Fibroblast of villous mesenchyme (primary cell): ENCODE measurements at regions not wholly inside any gene's neighbourhood (a gene's known extent, or its start where the extent isn't known, plus 50 kb on each side); places are given as distances from the start of the nearest gene placed in this dataset.

ENCODE experiments used
- DNase-seq: peaks from one replicate; pipeline ENCODE4 v3.0.0-alpha.2; 2010; ENCODE audit warnings: low read depth
- H3K4me3 ChIP-seq: 2 replicates; pipeline ENCODE4 v1.5.1; 2011; ENCODE audit warnings: low read depth, mild to moderate bottlenecking, low read length
- TF ChIP-seq, protein P1 (sequence below): IDR thresholded peaks from 2 replicates; pipeline ENCODE4 v1.5.1; 2012; ENCODE audit warnings: low read depth, mild to moderate bottlenecking, low read length; ENCODE audit not compliant: insufficient read depth

DNA sequence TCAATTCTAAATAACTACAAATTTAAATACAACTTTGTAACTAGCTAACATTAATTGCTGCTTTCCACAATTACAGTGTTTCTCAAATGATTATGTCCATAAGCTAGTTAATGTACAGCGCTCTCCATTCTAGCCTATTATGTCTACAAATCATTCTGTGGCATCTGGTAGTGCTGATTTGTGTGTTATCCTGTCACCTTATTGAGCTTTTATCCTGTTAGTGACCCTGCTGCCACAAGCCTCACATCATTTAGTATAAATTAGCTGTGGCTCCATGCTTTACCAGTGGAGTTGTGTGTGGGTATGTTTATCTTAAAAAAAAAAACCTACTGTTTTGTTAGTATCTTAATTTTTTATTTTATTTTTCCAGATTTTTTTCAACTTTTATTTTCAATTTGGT, 112.6 kb upstream of the PJA2 start:
- TF ChIP-seq, protein P1, sequence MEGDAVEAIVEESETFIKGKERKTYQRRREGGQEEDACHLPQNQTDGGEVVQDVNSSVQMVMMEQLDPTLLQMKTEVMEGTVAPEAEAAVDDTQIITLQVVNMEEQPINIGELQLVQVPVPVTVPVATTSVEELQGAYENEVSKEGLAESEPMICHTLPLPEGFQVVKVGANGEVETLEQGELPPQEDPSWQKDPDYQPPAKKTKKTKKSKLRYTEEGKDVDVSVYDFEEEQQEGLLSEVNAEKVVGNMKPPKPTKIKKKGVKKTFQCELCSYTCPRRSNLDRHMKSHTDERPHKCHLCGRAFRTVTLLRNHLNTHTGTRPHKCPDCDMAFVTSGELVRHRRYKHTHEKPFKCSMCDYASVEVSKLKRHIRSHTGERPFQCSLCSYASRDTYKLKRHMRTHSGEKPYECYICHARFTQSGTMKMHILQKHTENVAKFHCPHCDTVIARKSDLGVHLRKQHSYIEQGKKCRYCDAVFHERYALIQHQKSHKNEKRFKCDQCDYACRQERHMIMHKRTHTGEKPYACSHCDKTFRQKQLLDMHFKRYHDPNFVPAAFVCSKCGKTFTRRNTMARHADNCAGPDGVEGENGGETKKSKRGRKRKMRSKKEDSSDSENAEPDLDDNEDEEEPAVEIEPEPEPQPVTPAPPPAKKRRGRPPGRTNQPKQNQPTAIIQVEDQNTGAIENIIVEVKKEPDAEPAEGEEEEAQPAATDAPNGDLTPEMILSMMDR, result no peak
- H3K4me3 ChIP-seq, result no peak overlapping the region
- no peak for DNase-seq

DNA sequence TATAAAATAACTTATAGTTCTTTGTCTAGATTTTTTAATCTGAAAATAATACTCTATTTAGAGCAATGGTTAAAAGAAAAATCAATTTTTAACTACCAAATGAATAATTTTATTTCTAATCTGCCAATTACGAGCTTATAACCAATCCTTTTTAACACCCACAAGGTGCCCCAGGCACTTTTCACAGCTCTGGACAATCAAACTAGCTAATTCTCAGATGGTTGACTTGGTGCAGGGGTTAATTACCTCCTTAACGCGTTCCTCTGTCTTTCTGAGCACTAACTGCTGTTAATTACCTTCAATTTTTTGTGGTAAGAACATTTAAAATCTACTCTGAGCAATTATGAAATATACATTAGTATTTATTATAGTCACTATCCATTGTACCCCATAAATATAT, 109.6 kb upstream of the PJA2 start:
- TF ChIP-seq, protein P1, result no peak
- no peak for DNase-seq
- no peak overlapping the region for H3K4me3 ChIP-seq

DNA sequence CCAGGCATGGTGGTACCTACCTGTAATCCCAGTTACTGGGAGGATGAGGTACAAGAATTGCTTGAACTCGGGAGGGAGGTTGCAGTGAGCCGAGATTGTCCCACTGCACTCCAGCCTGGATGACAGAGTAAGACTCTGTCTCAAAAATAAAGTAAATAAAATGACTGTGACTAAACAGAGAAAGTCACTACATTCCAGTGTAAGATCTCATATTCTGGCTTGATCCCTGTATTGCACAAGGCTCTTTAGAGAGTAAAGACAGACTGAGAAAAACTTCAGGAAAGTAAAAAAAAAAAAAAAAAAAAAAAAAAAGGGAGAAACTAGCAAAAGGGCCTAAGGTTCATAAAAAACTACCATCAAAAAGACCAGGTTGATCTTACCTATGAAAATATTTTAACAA, 106.6 kb upstream of the PJA2 start:
- peak; percentile 28 for DNase-seq
- no peak overlapping the region for H3K4me3 ChIP-seq
- TF ChIP-seq, protein P1, result no peak

DNA sequence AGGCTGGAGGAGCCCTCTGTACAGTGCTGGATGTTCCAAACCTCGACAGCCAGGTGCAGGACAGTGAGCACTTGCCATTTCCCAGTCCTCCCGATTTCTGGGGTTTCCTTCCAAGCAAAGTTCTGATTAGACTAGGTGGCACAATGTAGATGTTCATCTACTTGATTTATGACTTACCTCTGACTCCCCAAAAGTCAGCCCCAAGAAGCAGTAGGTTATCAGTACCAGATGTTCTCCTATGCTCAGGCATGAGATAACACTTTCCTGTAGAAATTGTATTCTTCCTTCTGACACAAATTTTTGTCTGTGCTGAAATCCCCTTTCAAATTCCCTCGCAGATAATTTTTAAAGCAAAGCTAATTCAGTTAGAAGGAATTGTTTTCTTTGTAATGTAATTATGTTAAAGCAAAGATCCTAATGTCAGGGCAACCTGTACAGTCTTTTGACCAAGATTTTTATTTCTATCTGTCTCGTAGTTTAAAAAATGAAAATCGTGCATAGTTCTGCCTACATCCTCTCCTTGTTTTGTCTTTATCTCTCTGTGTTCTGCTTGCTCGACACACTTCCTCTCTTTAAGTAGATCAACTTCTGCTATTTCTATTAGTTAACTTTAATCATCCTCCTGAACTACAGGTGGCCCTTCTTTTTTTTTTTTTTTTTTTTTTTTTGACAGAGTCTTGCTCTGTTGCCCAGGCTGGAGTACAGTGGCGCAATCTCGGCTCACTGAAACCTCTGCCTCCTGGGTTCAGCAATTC, 102.4 kb upstream of the PJA2 start:
- TF ChIP-seq, protein P1, result no peak
- no peak for DNase-seq
- H3K4me3 ChIP-seq, result no peak overlapping the region

DNA sequence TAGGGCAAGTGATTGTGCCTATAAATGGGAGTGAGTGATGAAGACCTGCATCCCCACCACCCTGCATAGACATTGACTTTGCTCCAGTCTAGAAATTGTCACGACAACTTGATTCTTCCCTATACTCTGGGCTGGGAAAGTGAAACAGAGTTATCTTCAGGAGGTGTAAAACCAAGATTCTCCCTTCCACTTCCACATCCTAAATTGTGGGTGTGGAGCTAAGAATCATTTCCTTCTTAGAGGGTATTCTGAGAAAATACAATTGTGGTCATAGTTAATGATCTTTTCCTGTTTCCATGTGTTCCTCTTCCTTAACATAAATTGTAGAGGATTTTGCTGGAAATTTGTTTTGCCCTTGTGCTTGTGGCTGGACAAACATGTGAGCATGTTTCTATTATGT, 96.8 kb upstream of the PJA2 start:
- DNase-seq, result no peak
- no peak overlapping the region for H3K4me3 ChIP-seq
- TF ChIP-seq, protein P1, result no peak

DNA sequence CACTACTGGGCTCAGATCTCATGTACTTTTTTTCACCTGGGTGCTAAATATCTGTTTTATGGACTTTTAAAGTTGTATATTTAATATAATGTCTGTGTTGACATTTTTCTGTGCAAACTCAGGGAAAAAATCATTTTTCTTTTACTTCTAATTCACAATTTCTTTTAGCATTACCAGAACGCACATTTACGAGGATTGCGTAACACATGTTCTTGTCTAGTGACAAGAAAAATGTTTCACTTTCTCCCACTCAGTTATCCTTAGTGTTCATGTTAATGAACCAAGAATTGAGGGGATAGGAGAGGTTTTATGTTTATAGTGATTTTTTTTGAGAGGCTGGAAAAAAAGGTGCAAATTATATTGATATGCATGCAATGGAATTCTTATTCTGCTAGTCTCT, 86.3 kb upstream of the PJA2 start:
- H3K4me3 ChIP-seq, result no peak overlapping the region
- peak; percentile 60 for DNase-seq
- TF ChIP-seq, protein P1, result no peak
